PC-9 (cell line): ENCODE measurements at regions not wholly inside any gene's neighbourhood (a gene's known extent, or its start where the extent isn't known, plus 50 kb on each side); places are given as distances from the start of the nearest gene placed in this dataset.

Experiments
- EZH2 ChIP-seq: fragments of 200-600 bp; sonication (generic); IDR thresholded peaks from 2 replicates; pipeline ENCODE4 v1.8.0; 2017; ENCODE audit warnings: antibody characterized with exemption, low read depth
- TF ChIP-seq, protein P1 (sequence below): fragments of 200-600 bp; sonication (generic); conservative IDR thresholded peaks from 2 replicates; pipeline ENCODE4 v1.6.1; 2017; ENCODE audit warnings: mixed run types, antibody characterized with exemption, mild to moderate bottlenecking, moderate library complexity

DNA sequence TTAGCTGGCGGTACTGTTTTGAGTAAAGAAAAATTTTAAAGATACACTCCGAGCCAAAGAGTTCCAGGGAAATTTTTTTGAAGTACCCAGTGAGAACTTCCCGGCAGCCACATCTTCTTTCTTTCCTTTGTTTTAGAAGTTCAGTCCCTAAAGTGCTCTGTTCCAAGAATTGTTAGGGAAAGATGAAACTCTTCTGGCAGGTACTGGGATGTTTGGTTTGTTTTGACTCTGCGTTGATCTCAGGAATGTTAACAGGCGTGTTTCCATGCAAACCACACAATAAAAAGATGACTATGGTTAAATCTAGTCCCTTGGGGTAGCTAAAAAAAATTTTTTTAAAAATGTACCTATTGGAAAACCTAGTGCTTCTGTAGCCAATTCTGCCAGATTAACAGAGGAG lies 224.7 kb upstream of the PHYHIPL start:
- TF ChIP-seq, protein P1, sequence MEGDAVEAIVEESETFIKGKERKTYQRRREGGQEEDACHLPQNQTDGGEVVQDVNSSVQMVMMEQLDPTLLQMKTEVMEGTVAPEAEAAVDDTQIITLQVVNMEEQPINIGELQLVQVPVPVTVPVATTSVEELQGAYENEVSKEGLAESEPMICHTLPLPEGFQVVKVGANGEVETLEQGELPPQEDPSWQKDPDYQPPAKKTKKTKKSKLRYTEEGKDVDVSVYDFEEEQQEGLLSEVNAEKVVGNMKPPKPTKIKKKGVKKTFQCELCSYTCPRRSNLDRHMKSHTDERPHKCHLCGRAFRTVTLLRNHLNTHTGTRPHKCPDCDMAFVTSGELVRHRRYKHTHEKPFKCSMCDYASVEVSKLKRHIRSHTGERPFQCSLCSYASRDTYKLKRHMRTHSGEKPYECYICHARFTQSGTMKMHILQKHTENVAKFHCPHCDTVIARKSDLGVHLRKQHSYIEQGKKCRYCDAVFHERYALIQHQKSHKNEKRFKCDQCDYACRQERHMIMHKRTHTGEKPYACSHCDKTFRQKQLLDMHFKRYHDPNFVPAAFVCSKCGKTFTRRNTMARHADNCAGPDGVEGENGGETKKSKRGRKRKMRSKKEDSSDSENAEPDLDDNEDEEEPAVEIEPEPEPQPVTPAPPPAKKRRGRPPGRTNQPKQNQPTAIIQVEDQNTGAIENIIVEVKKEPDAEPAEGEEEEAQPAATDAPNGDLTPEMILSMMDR, result no peak
- no peak for TF ChIP-seq EZH2
